ENCODE measurements at regions not wholly inside any gene's neighbourhood (a gene's known extent, or its start where the extent isn't known, plus 50 kb on each side); places are given as distances from the start of the nearest gene placed in this dataset.

DNA sequence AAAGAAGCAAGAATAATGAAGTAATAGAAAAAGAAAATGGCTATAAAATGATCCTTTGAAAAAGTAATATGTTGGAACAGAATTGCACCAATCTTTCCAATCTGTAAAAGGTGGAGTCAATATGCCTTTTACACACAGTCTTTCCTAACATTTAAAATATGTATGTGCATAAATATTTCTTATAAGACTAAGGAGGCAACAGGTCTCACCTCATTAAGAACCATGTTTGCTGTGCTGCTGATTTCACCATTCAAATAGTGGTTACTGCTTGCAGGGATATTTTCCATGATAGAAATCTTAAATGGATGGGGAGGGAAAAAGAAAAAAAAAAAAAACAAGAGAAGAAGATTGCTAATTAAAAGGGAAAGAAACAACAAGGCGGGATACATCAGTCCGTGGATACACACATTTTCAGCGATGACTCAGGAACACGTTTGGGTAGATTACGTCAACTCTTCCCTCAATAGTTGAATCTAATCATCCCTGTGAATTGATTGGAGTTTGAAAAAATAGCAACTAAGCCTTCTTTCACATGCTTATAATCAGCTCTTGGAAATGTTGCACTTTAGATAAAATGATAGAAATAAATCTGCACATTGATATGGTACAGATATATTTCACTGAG lies 2133.9 kb upstream of the CELF4 start:
- no peak for FAIRE-seq

- no peak for FAIRE-seq
Observed at GRCh38 chr18:39698436-39698835, 2132.8 kb upstream of the CELF4 start.

- no peak for FAIRE-seq
Observed at GRCh38 chr18:39693359-39693758, 2127.8 kb upstream of the CELF4 start.

- FAIRE-seq: no peak
Observed at GRCh38 chr18:39692367-39693015, 2126.9 kb upstream of the CELF4 start.

DNA sequence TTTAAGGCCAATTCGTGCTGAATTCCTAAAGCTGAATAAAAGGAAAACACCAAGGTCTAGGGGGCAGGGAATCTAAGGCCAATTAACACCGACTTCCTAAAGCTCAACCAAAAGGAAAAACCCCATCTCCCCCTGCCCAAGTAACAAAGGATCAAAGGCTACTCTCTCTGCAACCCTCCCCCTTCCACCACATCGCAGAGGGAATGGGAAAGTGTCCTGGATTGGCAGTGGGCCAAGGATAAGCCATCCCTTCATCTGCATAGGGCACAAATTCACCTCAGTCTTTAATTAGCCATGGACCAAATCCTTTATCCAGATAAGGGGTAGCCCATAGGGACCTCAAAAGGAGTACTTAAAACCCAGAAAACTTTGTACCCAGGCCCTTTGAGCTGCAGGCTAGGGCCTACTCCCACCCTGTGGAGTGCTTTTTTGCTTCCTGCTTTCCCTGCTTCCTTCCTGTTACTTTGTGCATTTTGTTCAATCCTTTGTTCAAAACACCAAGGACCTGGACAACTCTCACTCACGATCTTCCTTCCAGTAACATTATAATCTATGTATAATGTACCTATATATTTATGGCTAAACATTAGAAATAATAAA lies 2119.8 kb upstream of the CELF4 start:
- no peak for FAIRE-seq

GRCh38 chr18:39681061-39681460 lies 2115.5 kb upstream of the CELF4 start:
- FAIRE-seq: no peak

DNA sequence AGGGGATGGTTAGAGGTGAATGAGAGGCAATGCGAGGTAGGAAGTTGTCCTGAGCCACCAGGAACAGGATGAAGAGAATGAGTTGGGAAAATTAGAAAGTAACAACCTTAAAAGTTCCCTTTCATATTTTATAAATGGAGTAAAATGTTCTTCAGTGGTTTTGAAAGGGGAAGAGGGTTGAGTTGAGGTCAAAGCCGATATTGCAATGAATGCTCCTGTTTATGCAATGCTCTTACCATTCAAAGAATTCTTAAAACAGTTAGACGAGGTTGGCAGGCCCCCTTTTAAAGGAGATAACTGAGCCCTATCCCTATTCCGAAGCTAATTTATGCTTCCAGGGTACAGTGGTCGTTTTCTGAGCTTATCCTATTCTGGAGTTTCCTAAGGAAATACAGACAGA lies 2110.3 kb upstream of the CELF4 start:
- no peak for FAIRE-seq

GRCh38 chr18:39675368-39675767 lies 2109.8 kb upstream of the CELF4 start:
- no peak for FAIRE-seq

GRCh38 chr18:39672171-39672570 lies 2106.6 kb upstream of the CELF4 start:
- FAIRE-seq: no peak

DNA sequence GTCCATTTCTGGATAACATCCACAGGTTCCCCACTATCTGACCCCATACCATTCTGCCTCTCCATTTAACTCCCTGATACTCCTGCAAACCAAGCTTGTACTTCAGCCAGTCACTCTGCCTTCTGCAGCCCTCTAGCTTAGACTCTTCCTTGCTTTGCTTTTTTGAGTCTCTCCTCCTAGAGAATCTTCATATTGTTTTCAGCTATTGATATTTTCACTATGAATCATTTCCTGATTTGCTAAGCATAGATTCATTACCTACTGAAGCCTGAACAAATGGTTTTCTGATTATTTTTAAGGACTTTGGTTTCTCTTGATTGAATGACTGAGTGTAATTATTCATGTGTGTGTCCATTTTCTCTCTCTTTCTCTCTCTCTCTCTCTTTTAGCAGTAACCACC lies 2102.3 kb upstream of the CELF4 start:
- FAIRE-seq: no peak

DNA sequence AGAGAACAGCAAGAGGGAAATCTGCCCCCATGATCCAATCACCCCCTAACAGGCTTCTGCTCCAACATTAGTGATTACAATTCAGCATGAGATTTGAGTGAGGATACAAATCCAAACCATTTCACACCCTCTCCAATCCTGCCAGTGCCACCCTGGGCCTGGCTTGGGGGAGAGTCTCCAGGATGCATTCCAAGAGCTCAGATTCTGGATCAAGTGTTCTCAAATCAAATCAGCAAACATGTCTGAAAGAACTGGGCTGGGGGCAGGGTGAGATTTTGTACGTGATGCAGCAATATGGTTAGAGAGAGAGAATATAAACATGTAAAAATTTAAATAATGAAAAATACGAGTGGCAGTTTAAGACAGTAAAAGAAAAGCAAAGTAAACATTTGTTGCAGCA lies 2100.9 kb upstream of the CELF4 start:
- FAIRE-seq: no peak

GRCh38 chr18:39661856-39662366 lies 2096.3 kb upstream of the CELF4 start:
- no peak for FAIRE-seq

DNA sequence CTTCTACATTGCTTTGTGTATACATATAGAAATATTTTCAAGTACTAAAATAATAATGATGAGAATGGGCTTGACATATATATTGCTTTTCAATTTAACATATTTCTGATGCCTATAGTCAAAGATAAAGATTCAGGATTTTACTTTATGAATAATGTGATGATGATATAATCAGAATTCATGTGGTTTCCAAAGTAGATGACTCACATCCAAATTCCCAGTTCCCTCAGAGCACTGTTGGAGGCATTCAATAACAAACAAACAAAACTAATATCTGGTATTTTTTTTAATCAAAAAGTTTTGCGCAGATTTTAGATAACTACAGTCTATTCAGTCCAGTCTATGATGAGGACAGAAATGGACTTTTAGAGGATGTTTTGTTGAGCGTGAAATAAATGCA lies 2094.5 kb upstream of the CELF4 start:
- FAIRE-seq: no peak

DNA sequence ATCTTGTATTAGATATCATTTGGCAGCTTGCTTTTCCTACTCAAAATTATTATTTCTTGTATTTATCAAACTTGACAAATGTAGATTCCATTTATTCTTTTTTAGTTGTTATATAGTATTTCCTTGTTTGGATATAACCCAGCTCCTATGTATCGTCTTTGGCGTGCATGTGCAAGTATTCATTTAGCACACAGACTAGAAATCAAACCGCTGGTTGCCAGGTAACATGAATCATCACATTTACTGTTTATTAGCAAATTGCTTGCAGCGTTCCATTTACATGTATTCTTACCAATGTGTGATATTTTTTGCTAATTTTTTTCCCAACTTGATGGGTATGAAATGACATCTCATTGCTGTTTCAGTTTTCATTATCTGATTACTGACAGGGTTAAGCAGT lies 2089.7 kb upstream of the CELF4 start:
- FAIRE-seq: no peak

DNA sequence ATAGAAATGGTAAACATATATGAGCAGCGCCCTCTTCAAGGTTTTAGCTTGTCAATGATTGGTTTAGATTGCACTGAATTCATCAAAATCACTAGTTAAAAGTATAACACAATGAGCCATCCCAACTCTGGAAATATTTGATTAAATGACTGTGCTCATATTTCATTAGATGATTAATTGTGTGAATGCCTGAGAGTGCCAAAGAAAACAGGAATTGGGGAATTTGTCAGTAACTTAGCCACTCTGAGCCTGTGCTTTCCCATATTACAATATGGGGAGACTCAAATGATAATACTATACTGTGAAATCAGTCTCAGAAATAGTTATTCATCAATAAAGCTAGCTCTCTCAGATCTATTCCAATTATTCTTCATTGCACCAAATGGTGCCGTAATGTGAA lies 2087.6 kb upstream of the CELF4 start:
- no peak for FAIRE-seq

GRCh38 chr18:39648616-39649015 lies 2083.0 kb upstream of the CELF4 start:
- no peak for FAIRE-seq

DNA sequence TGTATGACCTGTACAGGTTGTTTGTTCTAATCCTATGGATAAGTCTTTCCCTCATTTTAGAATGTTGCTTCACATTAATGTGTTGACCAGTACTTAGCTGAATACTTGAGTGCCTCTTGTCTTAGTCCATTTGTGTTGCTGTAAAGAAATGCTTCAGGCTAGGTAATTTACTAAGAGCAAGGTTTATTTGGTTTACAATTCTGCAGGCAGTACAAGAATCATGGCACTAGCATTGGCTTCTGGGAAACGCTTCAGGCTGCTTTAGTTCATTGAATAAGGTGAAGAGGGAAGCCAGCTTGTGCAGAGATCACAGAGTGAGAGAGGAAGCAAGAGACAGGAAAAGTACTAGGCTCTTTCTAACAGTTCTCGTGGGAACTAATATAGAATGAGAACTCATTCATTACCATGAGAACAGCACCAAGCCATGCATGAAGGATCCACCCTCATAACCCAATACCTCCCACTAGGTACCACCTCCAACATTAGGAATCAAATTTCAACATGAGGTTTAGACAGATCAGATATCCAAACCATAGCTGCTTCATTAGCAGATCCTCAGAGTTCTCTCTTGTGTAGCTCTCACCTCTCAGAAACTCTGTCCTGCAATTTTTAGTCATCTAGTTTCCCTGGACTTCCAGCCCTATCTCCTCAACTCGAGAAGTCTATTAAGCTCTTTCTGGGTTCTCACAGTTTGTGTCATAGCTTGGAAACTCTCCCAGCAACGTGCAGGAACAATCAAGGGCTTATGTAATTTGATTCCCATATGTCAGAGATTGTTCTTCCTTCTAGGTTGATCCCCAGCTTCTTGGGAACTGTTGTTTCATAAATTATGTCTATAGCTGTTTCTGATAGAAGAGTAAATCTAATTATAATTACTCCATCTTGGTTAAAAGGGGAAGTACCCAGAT lies 2082.3 kb upstream of the CELF4 start:
- no peak for FAIRE-seq

DNA sequence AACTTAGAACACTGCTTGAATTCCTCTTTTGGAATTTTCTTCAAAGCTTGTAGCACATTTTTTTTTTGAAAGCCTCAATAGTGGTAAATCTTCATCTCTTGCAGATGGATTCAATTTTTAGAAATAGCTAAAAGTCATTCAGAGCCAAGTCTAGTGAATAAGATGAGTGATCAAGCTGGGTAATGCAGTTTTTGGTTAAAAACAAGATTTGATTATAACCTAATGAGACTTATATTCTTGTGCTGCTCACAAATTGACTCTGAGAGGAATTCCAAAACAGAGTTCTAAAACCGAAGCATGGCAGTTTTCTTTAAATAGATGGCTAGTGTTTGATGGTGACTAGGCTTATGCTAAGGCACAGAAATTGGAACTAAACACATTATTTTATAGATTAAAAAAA lies 2072.6 kb upstream of the CELF4 start:
- FAIRE-seq: no peak

DNA sequence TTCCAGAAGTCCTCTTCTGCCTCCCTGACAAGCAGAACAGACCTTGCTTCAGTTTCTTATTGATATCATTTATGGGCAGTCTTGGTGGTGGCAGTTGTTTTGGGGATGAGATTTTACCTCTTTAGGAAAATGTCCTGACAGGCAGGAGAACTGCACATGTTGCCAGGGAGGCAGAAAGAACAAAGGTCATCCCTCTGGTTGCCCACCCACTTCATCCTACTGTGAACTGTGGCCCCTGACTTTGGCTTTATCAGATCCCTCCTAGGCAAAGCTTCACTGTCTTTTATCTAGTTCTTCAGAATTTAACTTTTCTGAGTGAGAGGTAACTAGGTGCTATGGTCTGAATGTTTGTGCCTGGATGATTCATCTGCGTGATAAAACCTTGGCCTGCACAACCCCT lies 2071.3 kb upstream of the CELF4 start:
- no peak for FAIRE-seq

- no peak for FAIRE-seq
Observed at GRCh38 chr18:39635966-39636365, 2070.4 kb upstream of the CELF4 start.

DNA sequence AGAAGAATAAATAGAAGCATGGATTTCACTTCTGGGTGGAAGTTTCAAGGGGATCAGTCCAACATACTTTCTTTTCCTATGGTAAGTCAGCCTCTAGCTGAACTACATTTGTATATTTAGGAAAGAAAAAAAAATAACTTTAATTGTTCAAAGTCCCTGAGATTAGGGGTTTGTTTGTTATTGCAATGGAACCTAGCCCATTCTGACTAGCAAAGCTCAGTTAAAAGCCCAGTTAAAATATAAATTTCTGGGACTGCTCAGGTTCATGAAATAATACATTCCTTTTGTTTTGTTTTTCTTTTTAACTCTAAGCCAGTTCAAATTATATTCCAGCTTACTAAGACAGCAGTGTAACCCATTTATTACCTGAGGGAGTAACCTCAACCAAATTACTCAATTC lies 2069.6 kb upstream of the CELF4 start:
- no peak for FAIRE-seq

GRCh38 chr18:39627936-39628335 lies 2062.3 kb upstream of the CELF4 start:
- FAIRE-seq: no peak

- no peak for FAIRE-seq
Observed at GRCh38 chr18:39624961-39625360, 2059.4 kb upstream of the CELF4 start.

All from TTC549 (cell line).